Endometrium (tissue), 2 donors: ENCODE measurements at regions not wholly inside any gene's neighbourhood (a gene's known extent, or its start where the extent isn't known, plus 50 kb on each side); places are given as distances from the start of the nearest gene placed in this dataset.
"Not testable (repeated sequence)": the region's sequence is repeated elsewhere in the genome, so short reads cannot be mapped to it uniquely, and the experiment has no call there.

Experiments used
- FAIRE-seq: peaks from 2 replicates; lab custom pipeline; 2012; peaks lifted over from hg19 to GRCh38; lab: Jason Lieb, UNC
- donor health status: control.
- donor health status: control.

DNA sequence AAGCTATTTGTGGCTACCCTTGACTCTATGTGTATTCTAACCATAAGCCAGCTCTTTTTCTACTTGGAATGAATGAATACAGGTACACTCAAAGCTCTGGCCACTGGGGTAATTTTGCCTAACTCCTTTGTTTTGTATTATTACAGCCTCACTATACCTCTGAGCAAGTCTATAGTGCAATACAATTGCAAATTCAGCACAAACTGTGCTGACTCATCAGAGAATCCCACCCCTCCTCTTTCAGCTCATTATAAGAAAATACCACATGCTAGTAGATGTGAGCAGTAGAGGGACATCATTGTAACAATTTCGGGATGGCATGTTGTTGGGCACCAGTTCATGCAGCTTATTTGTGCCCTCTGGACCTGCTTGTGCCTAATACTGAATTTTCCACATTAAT lies 1382.2 kb downstream of the SLITRK5 start:
- FAIRE-seq = no peak

DNA sequence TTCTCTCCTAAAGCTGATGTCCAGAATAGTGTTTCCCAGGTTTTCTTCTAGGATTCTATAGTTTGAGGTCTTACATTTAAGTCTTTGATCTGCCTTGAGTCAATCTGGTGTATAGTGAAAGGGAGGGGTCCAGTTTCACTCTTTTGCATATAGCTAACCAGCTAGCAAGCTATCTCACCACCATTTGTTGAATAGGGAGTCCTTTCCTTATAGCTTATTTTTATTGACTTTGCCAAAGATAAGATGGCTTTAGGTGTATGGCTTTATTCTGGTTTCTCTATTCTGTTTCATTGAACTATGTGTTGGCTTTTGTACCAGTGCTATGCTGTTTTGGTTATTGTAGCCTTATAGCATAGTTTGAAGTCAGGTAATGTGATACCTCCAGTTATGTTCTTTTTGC lies 1386.1 kb downstream of the SLITRK5 start:
- no peak for FAIRE-seq

DNA sequence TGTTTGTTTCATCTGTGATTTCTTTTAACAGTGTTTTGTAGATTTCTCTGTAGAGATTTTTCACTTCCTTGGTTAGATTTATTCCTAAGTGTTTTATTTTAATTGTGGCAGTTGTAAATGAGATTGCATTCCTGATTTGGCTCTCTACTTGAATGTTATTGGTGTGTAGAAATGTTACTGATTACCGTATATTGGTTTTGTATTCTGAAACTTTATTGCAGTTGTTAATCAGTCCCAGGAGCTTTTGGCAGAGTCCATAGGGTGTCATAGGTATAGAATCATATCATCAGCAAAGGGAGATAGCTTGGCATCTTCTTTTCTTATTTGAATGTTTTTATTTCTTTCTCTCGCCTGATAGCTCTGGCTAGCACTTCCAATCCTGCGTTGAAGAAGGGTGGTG lies 1386.7 kb downstream of the SLITRK5 start:
- FAIRE-seq = no peak

DNA sequence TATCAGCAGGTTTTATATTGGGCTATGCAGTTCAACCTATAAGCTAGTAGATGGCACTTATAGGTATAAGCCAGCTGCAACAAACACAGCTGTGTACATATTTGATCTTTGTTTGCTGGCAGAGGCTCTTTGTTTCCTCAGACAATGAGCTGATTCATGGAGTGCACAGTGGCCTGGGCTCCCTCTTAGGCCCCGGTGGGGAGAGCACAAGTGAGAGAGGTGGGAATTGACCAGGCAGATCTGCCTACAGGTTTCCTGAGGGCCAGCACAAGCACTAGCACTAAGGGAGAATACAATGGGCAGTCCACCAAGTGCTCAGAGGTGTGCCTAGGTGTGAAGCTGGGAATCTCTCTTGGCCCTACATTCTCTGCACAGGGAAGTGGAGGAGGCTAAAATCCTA lies 1390.7 kb downstream of the SLITRK5 start:
- no peak for FAIRE-seq

DNA sequence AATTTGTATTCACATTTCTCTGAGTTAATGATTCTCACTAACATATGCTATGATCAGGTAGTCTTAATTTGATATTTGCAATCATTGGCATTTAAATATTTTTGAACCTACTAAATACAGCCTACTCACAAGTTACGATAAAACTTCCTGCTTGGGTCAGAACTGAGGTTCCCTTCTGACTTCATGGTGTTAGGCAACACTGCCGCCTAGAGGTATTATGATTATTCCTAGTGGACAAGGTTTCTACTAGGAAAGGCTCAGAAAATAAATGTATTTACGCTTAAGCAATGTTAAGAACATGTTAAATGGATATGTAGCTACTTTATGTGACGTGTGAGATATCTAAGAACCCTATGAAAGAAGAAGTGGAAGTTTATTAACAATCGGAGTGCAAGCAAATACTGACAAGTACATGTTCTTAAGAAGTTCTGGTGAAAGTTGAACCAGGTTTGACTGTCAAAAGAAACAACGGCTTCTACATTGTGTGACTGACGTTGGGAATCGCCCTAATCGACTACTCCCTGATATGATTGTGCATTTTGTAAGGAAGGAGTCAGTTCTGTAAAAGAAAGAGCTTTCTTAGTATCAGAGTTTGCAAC lies 1395.8 kb downstream of the SLITRK5 start:
- FAIRE-seq = no peak

DNA sequence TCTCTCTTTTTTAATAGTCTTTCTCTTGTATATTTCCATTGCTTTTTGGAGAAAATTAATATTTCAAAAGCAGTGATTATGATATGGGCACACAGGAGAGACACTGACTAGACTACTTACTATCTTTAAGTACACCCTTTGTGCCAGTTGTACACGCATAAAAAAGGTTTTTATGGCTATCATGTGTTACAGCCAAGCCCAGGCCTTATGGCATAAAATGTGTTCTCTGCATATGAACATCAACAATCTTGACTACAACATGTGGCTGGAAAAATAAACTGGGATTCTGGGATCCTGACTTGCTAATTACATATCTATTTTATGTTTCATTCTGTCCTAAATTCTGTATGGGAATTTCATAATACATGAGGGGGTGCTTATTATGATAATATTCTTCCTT lies 1401.8 kb downstream of the SLITRK5 start:
- no peak for FAIRE-seq

DNA sequence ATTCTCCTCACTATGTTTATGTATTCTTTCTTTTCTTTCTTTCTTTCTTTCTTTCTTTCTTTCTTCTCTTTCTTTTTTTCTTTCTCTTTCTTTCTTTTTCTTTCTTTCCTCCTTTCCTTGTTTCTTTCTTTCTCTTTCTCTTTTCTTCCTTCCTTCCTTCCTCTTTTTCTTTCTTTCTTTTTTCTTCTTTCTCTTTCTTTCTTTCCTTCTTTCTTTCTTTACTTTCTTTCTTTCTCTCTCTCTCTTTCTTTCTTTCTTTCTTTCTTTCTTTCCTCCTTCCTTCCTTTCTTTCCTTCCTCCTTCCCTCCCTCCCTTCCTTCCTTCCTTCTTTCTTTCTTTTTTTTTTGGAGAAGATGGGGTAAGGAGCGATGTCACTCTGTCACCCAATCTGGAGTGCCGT lies 1405.5 kb downstream of the SLITRK5 start:
- no peak for FAIRE-seq

DNA sequence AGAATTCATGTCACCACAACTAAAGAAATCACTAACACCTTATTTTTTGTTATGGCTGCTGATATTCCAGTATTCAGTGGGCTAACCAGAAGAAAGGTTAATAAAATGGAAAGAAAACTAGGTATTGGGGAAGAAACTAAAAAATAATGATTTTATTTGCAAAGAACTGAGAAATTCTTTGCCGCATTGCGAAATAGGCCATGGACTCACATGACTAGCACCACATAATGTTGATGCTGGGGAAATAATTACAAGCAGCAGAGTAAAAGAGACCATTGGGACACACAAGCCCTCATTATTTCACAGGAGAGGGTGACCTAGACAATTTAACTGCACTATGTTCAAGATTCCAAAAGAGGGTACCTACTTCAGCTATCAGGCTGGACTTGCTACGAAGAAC lies 1411.5 kb downstream of the SLITRK5 start:
- FAIRE-seq = no peak

DNA sequence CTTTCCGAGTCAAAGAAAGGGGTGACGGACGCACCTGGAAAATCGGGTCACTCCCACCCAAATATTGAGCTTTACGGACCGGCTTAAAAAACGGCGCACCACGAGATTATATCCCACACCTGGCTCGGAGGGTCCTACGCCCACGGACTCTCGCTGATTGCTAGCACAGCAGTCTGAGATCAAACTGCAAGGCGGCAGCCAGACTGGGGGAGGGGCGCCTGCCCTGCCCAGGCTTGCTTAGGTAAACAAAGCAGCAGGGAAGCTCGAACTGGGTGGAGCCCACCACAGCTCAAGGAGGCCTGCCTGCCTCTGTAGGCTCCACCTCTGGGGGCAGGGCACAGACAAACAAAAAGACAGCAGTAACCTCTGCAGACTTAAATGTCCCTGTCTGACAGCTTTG lies 1416.9 kb downstream of the SLITRK5 start:
- not testable (repeated sequence) for FAIRE-seq

DNA sequence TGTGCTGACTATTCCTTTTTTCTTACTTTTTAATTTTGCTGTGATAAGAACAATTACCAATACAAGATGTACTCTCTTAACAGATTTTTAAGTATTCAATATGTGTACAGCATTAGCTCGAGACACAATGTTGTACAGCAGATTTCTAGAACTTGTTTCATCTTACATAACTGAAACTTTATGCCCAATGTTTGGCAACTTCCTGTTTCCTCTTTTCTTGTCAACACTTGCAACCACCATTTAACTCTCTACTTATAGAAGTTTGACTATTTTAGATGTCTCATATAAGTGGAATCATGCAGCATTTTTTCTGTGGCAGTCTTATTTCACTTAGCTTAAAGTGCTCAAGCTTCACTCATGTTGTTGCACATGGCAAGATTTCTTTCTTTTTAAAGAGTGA lies 1426.8 kb downstream of the SLITRK5 start:
- no peak for FAIRE-seq

DNA sequence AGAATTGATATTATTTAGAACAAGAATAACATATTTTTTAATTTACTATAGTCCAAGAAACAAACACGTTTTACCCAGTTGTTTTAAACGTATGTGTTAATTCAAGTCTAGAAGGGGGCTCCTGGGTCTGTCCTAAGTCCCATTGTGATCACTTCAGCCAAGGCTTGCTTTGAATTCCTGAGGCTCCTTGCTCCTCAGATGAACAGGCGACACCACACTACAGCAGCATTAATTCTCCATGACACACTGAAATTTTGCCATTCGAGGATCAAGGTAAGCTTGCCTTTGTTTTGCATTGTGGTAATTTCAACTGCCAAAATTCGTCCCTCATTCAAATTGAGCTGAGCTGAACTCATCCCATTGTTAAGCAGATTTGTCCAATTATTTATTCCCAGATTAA lies 1442.6 kb downstream of the SLITRK5 start:
- no peak for FAIRE-seq

DNA sequence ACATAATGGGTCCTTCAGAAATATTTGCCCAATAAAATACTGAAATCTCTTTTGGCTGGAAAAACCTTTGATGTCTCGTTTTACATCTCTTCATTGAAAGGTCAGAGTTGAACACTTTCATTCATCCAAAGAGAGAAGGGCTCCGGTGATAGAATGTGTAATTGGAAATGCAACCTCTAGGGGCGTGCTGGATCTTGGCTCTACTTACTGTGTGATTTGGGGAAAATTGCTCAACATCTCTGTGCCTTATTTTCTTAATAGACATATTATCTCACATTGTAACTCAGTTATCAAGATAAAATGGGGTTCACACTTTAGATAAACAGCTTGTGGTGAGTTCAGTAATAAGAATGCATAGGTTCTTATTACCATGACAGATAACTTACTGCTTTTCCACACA lies 1444.1 kb downstream of the SLITRK5 start:
- FAIRE-seq = no peak

DNA sequence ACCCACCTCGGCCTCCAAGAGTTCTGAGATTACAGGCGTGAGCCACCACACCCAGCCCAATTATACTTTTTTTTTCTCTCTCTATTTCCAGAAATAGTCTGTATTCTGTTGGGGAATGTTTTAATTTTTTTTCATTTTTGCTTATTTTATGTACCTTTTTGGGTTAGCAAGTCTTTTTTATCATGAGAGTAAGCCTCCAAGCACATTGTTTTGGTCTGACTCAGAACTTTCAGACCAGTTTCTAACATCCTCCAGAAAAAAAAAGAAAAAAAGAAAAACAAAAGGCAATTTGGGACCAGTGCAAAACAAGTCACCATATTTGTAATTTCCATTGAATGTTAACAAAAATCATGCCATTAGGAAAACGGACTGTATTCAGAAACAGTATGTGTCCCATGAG lies 1465.5 kb downstream of the SLITRK5 start:
- no peak for FAIRE-seq

DNA sequence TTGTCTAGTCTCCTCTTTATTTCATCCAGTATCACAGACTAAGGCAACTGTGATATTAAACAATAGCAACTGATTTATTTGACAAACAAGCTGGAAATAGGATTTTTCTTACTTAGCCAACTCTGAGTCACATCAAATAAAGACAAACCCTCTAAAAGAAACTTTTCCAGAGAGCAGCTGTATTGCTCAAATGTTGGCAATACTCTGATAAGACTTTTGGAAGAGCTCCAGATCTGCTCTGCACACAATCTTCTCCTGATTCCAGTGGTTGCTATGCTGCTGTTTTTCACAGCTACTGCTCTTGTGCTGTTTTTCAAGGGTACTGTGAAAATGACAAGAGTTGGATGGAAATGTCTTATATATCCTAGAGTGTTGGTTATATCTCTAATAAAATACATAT lies 1479.2 kb downstream of the SLITRK5 start:
- no peak for FAIRE-seq

DNA sequence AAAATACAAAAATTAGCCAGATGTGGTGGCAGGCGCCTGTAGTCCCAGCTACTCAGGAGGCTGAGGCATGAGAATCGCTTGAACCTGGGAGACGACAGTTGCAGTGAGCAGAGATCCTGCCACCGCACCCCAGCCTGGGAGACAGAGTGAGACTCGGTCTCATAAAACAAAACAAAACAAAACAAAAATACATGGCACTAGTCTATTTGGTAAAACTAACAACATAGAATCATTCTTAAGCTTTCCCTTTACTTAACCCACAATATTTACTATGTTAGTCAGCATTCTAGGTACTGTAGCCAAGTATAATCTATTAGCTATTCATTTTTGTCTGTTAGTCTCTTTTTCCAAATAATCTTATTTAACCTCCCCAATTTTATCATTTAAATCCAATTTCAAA lies 1482.8 kb downstream of the SLITRK5 start:
- FAIRE-seq = no peak

DNA sequence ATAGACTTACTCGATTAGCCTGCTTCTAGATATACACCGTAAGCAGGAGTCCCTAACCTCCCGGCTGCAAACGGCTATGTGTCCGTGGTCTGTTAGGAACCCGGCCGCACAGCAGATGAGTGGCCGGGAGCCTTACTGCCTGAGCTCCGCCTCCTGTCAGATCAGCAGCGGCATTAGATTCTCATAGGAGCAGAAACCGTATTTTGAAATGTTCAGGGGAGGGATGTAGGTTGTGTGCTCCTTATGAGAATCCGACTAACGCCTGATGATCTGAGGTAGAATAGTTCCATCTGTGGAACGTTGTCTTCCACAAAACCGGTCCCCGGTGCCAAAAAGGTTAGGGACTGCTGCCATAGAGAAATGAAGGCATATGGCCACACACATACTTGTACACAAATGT lies 1491.9 kb downstream of the SLITRK5 start:
- no peak for FAIRE-seq

DNA sequence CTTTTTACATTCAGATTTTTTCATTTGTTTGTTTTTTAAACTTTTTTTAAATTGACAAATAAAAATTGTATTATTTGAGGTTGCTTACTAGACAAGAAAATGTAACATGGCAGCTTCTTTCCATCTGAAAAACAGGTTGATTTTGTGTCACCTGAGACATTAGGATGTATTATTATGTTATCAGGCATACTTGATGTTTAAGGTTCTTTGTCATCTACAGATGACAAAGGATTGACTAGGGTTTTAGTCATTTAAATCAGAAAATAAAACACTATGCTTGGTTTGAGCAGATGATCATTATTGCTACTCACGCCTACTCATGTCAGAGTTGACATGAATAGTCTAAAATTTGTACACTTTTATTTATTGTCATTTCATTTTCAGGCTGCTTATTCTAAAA lies 1494.5 kb downstream of the SLITRK5 start:
- no peak for FAIRE-seq

DNA sequence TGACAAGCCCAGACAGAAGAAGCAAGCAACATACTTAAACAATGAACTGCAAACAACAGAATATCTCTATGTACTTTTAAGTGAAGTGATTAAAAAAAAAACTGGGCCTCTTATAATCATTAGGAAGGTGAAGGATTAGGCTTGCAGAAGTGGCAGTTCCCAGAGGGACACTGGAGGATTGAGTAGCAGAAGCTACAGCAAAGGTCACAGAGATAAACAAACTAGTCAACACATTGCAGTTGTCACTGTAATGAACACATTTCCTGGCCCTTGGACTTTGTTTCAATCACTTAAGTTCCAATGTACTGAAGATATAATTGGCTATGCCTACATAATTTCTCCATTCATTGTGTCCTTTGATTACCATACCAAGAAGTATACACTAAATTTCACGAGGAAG lies 1498.8 kb downstream of the SLITRK5 start:
- FAIRE-seq = no peak

DNA sequence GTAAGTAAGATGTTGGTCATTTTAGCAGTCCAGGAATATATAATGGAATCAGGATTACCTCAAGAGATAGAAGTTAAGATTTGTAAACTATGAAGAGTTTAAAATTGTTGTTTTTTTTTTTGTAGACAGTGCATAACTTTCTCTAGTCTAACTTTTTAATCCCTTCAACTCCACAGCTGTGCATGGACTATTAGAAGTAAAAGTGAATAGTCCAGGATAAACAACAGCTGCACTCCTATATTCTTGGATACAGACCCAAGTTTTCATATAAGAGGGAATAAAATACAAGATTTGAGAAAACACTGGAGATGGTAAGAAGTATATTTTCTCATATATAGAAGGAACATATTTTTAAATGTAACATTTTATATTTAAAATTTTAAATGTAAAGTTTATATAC lies 1509.9 kb downstream of the SLITRK5 start:
- FAIRE-seq = no peak

DNA sequence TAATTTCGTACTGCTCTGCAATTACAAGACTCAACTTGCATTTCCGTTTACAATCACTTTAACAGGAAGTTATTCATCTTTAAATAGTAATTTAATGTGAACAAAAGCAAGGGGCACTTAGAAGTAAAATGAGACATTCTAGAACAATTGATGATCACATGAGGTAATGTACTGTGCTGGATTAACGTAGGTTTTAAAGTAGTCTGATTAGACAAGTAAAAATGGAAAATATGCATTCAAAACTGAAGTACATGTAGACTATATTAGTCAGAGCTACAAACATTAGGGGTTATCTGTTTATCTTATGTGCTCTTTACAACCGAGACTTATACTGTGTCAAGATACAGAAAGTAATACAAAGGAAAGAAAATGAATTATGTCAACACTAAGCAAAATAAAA lies 1528.0 kb downstream of the SLITRK5 start:
- FAIRE-seq = no peak

DNA sequence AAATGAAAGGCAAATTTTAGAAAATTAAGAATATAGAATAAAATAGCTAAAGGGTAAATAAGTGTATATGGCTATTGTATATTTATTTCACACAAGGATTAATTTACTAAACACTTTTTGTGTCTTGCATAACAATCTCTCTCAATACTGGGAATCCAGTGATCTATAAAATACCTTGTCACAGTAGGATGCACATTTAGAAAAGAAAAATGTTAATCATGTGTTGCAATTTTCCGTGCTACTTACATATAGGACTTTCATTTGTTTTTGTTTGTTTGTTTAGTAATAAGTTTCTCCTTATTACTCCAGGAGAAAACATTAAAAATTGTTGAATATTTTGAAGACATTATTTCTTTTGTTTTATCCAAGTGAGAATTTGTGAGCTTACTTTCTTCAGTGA lies 1533.3 kb downstream of the SLITRK5 start:
- FAIRE-seq = no peak

DNA sequence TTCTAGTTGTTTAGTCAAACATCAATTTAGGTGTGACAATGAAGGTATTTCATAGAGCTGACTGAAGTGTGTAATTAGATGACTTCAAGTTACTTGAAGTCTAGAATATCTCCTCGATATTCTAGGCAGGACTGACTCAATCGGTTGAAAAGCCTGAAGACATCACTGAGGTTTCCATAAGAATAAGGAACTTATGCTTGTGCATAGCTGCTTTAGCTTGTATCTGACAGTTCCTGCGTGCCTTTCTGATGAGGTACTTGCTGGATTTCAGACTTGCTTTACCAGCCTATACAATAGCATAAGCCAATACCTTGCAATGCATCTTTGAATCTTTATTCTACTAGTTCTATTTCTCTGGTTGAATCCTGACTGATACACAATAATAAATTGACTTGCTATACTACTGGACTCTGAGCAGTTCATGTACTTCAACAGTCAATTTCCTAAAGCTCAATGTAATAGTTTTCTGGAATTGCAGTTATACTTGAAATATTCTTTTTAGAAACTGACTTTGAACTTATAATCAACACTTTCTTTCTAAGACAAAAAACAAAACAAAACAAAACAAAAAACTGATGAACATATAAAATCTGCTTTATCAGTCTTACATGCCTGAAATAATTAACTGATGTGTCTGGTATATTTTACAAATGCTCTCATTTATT lies 1534.8 kb downstream of the SLITRK5 start:
- FAIRE-seq = no peak

DNA sequence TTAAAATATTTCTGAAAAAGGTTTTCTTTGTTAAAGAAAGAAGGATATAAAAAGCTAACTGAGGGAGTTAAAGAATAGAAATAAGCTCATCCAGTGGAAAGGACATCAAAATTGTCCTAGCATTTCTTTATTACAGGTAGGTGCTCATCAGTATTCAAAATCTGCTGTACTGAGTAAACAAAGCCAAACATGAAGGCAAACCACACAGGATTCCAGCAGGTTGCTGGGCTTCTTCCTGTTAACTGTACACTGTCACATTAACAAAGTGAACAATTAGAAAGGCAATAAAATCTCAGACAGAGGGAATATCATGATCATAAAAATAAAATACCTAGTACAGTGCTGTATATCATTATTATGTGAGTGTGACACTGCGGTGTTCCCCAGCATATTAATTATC lies 1541.0 kb downstream of the SLITRK5 start:
- FAIRE-seq = no peak

DNA sequence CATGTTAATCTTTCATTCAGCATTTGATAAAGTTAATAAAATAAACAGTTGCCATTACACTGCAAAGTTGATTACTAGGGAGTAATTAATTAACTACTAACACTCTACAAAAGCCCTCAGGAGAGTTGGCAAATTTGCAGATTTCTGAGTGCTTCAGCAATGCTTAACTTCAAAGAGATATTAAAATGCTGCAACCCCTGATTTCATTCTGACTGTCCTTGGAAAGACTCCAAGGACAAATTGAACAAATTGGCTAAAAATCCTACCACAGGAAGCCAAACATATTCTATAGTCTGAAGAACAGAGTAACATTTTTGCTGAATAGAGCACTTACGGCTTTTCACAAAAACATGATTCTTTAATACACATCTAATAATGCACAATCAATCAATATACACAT lies 1543.0 kb downstream of the SLITRK5 start:
- FAIRE-seq = no peak

DNA sequence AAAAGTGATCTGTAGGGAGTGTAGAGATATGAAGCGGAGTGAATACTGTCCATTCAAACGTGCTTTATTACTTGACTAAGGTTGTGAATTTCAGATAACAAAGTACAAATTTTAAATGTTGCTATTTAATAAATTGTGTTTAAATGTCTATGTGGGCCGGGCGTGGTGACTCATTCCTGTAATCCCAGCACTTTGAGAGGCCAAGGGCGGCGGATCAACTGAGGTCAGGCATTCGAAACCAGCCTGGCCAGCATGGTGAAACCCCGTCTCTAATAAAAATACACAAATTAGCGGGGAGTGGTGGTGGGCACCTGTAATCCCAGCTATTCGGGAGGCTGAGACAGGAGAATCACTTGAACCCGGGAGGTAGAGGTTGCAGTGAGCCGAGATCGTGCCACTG lies 1544.1 kb downstream of the SLITRK5 start:
- not testable (repeated sequence) for FAIRE-seq
